CD14-positive monocyte (primary cell): ENCODE measurements at regions not wholly inside any gene's neighbourhood (a gene's known extent, or its start where the extent isn't known, plus 50 kb on each side); places are given as distances from the start of the nearest gene placed in this dataset.

Experiments used
- DNase-seq, 3 donors: peaks; one replicate each; pipeline ENCODE4 v3.0.0-alpha.2; 2011 to 2022
- H2AFZ ChIP-seq: 2 replicates; pipeline ENCODE4 v1.6.0; 2012; ENCODE audit warnings: mild to moderate bottlenecking, low read depth, low read length, inconsistent platforms; ENCODE audit not compliant: insufficient read depth, poor library complexity, severe bottlenecking
- H3K27ac ChIP-seq, 2 donors: 1 replicate in 1 of 2; 2 replicates in 1 of 2; pipeline ENCODE4 v1.5.1; 2012 to 2013; ENCODE audit warnings: low read length in 2 of 2, control low read depth in 1 of 2, inconsistent platforms in 1 of 2, low read depth in 1 of 2, mild to moderate bottlenecking in 1 of 2
- H3K27me3 ChIP-seq, 2 donors: one replicate each; pipeline versions ENCODE4 v1.6.0 to v1.6.1; 2011 to 2013; ENCODE audit warnings: low read length in 2 of 2; ENCODE audit not compliant: control insufficient read depth in 2 of 2, insufficient read depth in 2 of 2
- H3K36me3 ChIP-seq, 2 donors: replicated peaks in 1 of 2; 1 replicate in 1 of 2; 2 replicates in 1 of 2; pipeline versions ENCODE4 v1.5.1 to v1.6.1; 2012 to 2013; ENCODE audit warnings: low read length in 2 of 2, control low read depth in 1 of 2, inconsistent platforms in 1 of 2, mild to moderate bottlenecking in 1 of 2; ENCODE audit not compliant: insufficient read depth in 2 of 2, control insufficient read depth in 1 of 2
- H3K4me1 ChIP-seq, 2 donors: 1 replicate in 1 of 2; 2 replicates in 1 of 2; pipeline versions ENCODE4 v1.5.1 to v1.6.1; 2012 to 2013; ENCODE audit warnings: low read length in 2 of 2, control low read depth in 1 of 2, inconsistent platforms in 1 of 2, mild to moderate bottlenecking in 1 of 2, moderate library complexity in 1 of 2; ENCODE audit not compliant: insufficient read depth in 2 of 2, control insufficient read depth in 1 of 2
- H3K4me2 ChIP-seq: replicated peaks from 2 replicates; pipeline ENCODE3; 2012; ENCODE audit warnings: low read length, moderate library complexity, mild to moderate bottlenecking; ENCODE audit not compliant: poor library complexity, severe bottlenecking; ENCODE audit errors: extremely low read depth
- H3K4me3 ChIP-seq, 3 experiments: fragments of 200-600 bp in 1 of 3; sonication (generic) in 1 of 3; replicated peaks in 1 of 3; 1 replicate in 2 of 3; 2 replicates in 1 of 3; pipeline ENCODE4 v1.5.1; 2011 to 2013; ENCODE audit warnings: low read length in 3 of 3, mild to moderate bottlenecking in 3 of 3, control low read depth in 2 of 3, low read depth in 2 of 3, inconsistent platforms in 1 of 3, moderate library complexity in 1 of 3
- H3K79me2 ChIP-seq: 2 replicates; pipeline ENCODE4 v1.6.0; 2012; ENCODE audit warnings: mild to moderate bottlenecking, control low read depth, inconsistent platforms, low read length, moderate library complexity; ENCODE audit not compliant: insufficient read depth
- H3K9ac ChIP-seq: 2 replicates; pipeline ENCODE4 v1.6.0; 2017; ENCODE audit warnings: low read length, mild to moderate bottlenecking; ENCODE audit not compliant: insufficient read depth, poor library complexity, severe bottlenecking
- H3K9me3 ChIP-seq, 2 donors: replicated peaks in 1 of 2; 1 replicate in 1 of 2; 2 replicates in 1 of 2; pipeline versions ENCODE4 v1.5.1 to v1.6.1; 2012 to 2013; ENCODE audit warnings: low read length in 2 of 2, control low read depth in 1 of 2; ENCODE audit not compliant: control insufficient read depth in 1 of 2, insufficient read depth in 1 of 2
- H4K20me1 ChIP-seq: 2 replicates; pipeline ENCODE4 v1.6.0; 2012; ENCODE audit warnings: mild to moderate bottlenecking, low read length, control low read depth, moderate library complexity; ENCODE audit not compliant: insufficient read depth
- H3K27ac Mint-ChIP-seq, 7 donors: one replicate each; pipeline ENCODE4 v1.8.0; 2020; ENCODE audit warnings: mild to moderate bottlenecking in 7 of 7, mixed read lengths in 7 of 7, moderate library complexity in 6 of 7, inconsistent platforms in 2 of 7
- H3K27me3 Mint-ChIP-seq, 3 donors: one replicate each; pipeline ENCODE4 v1.8.0; 2021 to 2022; ENCODE audit warnings: low read depth in 3 of 3, mild to moderate bottlenecking in 3 of 3, mixed read lengths in 3 of 3, moderate library complexity in 3 of 3, inconsistent platforms in 1 of 3
- H3K36me3 Mint-ChIP-seq, 2 donors: one replicate each; pipeline ENCODE4 v1.8.0; 2020; ENCODE audit warnings: mixed read lengths in 2 of 2, inconsistent platforms in 1 of 2, mild to moderate bottlenecking in 1 of 2
- H3K4me1 Mint-ChIP-seq: one replicate; pipeline ENCODE4 v1.8.0; 2020; ENCODE audit warnings: mild to moderate bottlenecking, mixed read lengths
- H3K4me3 Mint-ChIP-seq, 2 donors: one replicate each; pipeline ENCODE4 v1.8.0; 2020; ENCODE audit warnings: mild to moderate bottlenecking in 2 of 2, mixed read lengths in 2 of 2, moderate library complexity in 1 of 2
- H3K9me3 Mint-ChIP-seq, 7 donors: one replicate each; pipeline ENCODE4 v1.8.0; 2020 to 2022; ENCODE audit warnings: mixed read lengths in 7 of 7, mild to moderate bottlenecking in 6 of 7, moderate library complexity in 6 of 7, inconsistent platforms in 2 of 7
- CTCF ChIP-seq: fragments of 200-600 bp; IDR thresholded peaks from one replicate; pipeline ENCODE4 v1.8.0; 2022; ENCODE audit warnings: antibody characterized with exemption, mild to moderate bottlenecking
- WGBS: methylation state at CpG from one replicate; pipeline ENCODE4 v1.1.5; 2013; ENCODE audit warnings: missing lambda C conversion rate; ENCODE audit not compliant: insufficient coverage; 5-methylcytosine and 5-hydroxymethylcytosine counted together
- intact Hi-C, 2 donors: fragments of 100-400 bp; cut with micrococcal nuclease; formaldehyde crosslinking; loops; one replicate each; pipeline versions ENCODE4 v1.15.0 to v1.15.1; 2023

GRCh38 chr6:74369556-74369993, 673.6 kb downstream of the CD109 start:
- H3K4me1 Mint-ChIP-seq = no peaks in the 10 kb centered on the region
- TF ChIP-seq CTCF = no peak
- Histone ChIP-seq H3K4me3 (no peak overlapping the region), H3K27ac (no peak overlapping the region), H3K4me1 (no peaks in the 10 kb centered on the region), H3K27me3 (no peaks in the 10 kb centered on the region), H3K36me3 (no peaks in the 10 kb centered on the region), H3K4me2 (no peak overlapping the region), H2AFZ (no peak overlapping the region), H3K9me3 (no peaks in the 10 kb centered on the region), H4K20me1 (no peaks in the 10 kb centered on the region), H3K9ac (no peak overlapping the region), H3K79me2 (no peaks in the 10 kb centered on the region)
- H3K27me3 Mint-ChIP-seq = no peaks in the 10 kb centered on the region
- intact Hi-C loops = no loop called here
- DNase-seq = no peak
- H3K9me3 Mint-ChIP-seq = peaks cover 0 to 2% (median 0%) of the 10 kb centered on the region in 7 donors
- H3K36me3 Mint-ChIP-seq = no peaks in the 10 kb centered on the region
- H3K27ac Mint-ChIP-seq = no peak overlapping the region
- no peak overlapping the region for H3K4me3 Mint-ChIP-seq

DNA sequence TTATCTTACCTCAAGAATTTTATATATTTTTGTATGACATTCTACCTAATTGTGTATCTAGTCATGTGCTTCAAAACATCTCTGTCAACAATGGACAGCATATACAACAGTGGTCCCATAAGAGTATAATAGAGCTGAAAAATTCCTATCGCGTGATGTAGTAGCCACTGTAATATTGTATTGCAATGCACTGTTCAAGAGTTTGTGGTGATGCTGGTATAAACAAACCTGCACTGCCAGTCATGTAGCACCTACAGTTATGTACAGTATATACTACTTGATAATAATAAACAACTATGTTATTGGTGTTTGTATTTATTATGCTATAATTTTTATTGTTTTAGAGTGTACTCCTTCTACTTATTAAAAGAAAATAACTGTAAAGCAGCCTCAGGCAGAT, 672.7 kb downstream of the CD109 start:
- H3K36me3 Mint-ChIP-seq = no peaks in the 10 kb centered on the region
- Histone ChIP-seq H3K9ac (no peak overlapping the region), H3K79me2 (no peaks in the 10 kb centered on the region)

More for the DNA sequence above, 672.7 kb downstream of the CD109 start:
- Histone ChIP-seq H3K4me2 (no peak overlapping the region), H3K9me3 (no peaks in the 10 kb centered on the region), H3K36me3 (no peaks in the 10 kb centered on the region), H3K4me1 (no peaks in the 10 kb centered on the region), H3K27me3 (no peaks in the 10 kb centered on the region), H3K4me3 (no peak overlapping the region), H2AFZ (no peak overlapping the region), H3K27ac (no peak overlapping the region), H4K20me1 (no peaks in the 10 kb centered on the region)
- intact Hi-C loops = no loop called here
- no peak overlapping the region for H3K4me3 Mint-ChIP-seq
- peaks cover 0 to 2% (median 0%) of the 10 kb centered on the region in 7 donors for H3K9me3 Mint-ChIP-seq
- no peak overlapping the region for H3K27ac Mint-ChIP-seq
- no CpG with 5 or more reads among the region's 2 CpGs for WGBS
- TF ChIP-seq CTCF = no peak
- no peak for DNase-seq
- H3K4me1 Mint-ChIP-seq = no peaks in the 10 kb centered on the region
- H3K27me3 Mint-ChIP-seq = no peaks in the 10 kb centered on the region
